G401 (cell line): ENCODE measurements at regions not wholly inside any gene's neighbourhood (a gene's known extent, or its start where the extent isn't known, plus 50 kb on each side); places are given as distances from the start of the nearest gene placed in this dataset.

Experiments used
- DNase-seq: peaks from one replicate; pipeline ENCODE4 v3.0.0-alpha.2; 2015; ENCODE audit warnings: low spot score
- in situ Hi-C: cut with HindIII; loops from 2 replicates; pipeline ENCODE4 v1.10.0; 2016; ENCODE audit warnings: low sequenced_read_pairs, mixed read lengths

- DNase-seq, result no peak
- in situ Hi-C loops, result no loop called here
Observed at GRCh38 chr2:105150231-105150630, 91.3 kb upstream of the GPR45 start.

- DNase-seq, result no peak
- in situ Hi-C loops, result no loop called here
Observed at GRCh38 chr2:105154119-105154818, 87.3 kb upstream of the GPR45 start.

- in situ Hi-C loops, result no loop called here
- no peak for DNase-seq
Observed at GRCh38 chr2:105156166-105156565, 85.4 kb upstream of the GPR45 start.

- DNase-seq, result no peak
- in situ Hi-C loops, result no loop called here
Observed at GRCh38 chr2:105158002-105158401, 83.5 kb upstream of the GPR45 start.

- in situ Hi-C loops, result no loop called here
- no peak for DNase-seq
Observed at GRCh38 chr2:105166688-105167087, 74.9 kb upstream of the GPR45 start.

- in situ Hi-C loops, result no loop called here
- DNase-seq, result no peak
Observed at GRCh38 chr2:105168543-105168942, 73.0 kb upstream of the GPR45 start.

- in situ Hi-C loops, result no loop called here
Observed at GRCh38 chr2:105175231-105175630, 66.3 kb upstream of the GPR45 start.

GRCh38 chr2:105176429-105176828 is 65.1 kb upstream of the GPR45 start:
- DNase-seq, result no peak
- in situ Hi-C loops, result no loop called here

More at GRCh38 chr2:105175231-105175630, 66.3 kb upstream of the GPR45 start:
- DNase-seq, result no peak

- in situ Hi-C loops, result no loop called here
- no peak for DNase-seq
Observed at GRCh38 chr2:105177008-105177407, 64.5 kb upstream of the GPR45 start.

GRCh38 chr2:105177536-105178254 is 63.8 kb upstream of the GPR45 start:
- no peak for DNase-seq
- in situ Hi-C loops, result no loop called here

- peak; percentile 21 for DNase-seq
Observed at GRCh38 chr2:105179469-105180372, 61.8 kb upstream of the GPR45 start.

GRCh38 chr2:105180491-105180972 is 61.0 kb upstream of the GPR45 start:
- DNase-seq, result peak; percentile 32
- in situ Hi-C loops, result no loop called here

More at GRCh38 chr2:105179469-105180372, 61.8 kb upstream of the GPR45 start:
- in situ Hi-C loops, result no loop called here

GRCh38 chr2:105181282-105181681 is 60.3 kb upstream of the GPR45 start:
- in situ Hi-C loops, result no loop called here
- DNase-seq, result peak; percentile 7

- in situ Hi-C loops, result no loop called here
- no peak for DNase-seq
Observed at GRCh38 chr2:105183555-105184323, 57.8 kb upstream of the GPR45 start.

- DNase-seq, result no peak
- in situ Hi-C loops, result no loop called here
Observed at GRCh38 chr2:105184420-105184819, 57.1 kb upstream of the GPR45 start.

- in situ Hi-C loops, result no loop called here
- DNase-seq, result no peak
Observed at GRCh38 chr2:105186967-105187498, 54.5 kb upstream of the GPR45 start.

GRCh38 chr2:105187531-105187930 is 54.0 kb upstream of the GPR45 start:
- DNase-seq, result no peak
- in situ Hi-C loops, result no loop called here

GRCh38 chr2:105188343-105188742 is 53.2 kb upstream of the GPR45 start:
- DNase-seq, result no peak

More at GRCh38 chr2:105188343-105188742, 53.2 kb upstream of the GPR45 start:
- in situ Hi-C loops, result no loop called here
